Transverse colon (tissue), 4 donors: ENCODE measurements at regions not wholly inside any gene's neighbourhood (a gene's known extent, or its start where the extent isn't known, plus 50 kb on each side); places are given as distances from the start of the nearest gene placed in this dataset.

Source experiments
- DNase-seq: peaks from one replicate; pipeline ENCODE4 v3.0.0-alpha.2; 2019
- H3K27ac ChIP-seq, 4 donors: fragments of 200-600 bp; sonication (generic); 2 replicates each; pipeline ENCODE4 v1.5.1; 2016 to 2018; ENCODE audit warnings: inconsistent platforms in 4 of 4
- H3K27me3 ChIP-seq: fragments of 200-600 bp; sonication (generic); 2 replicates; pipeline ENCODE4 v1.5.1; 2017; ENCODE audit warnings: inconsistent platforms
- H3K36me3 ChIP-seq, 4 donors: fragments of 200-600 bp; sonication (generic); 2 replicates each; pipeline ENCODE4 v1.5.1; 2017 to 2019; ENCODE audit warnings: inconsistent platforms in 4 of 4
- H3K4me1 ChIP-seq, 4 donors: fragments of 200-600 bp; sonication (generic); 2 replicates each; pipeline ENCODE4 v1.5.1; 2017 to 2020; ENCODE audit warnings: inconsistent platforms in 4 of 4
- H3K4me3 ChIP-seq, 4 donors: fragments of 200-600 bp; sonication (generic); 1 replicate in 1 of 4; 2 replicates in 3 of 4; pipeline versions ENCODE4 v1.5.1 to v1.6.1; 2017 to 2019; ENCODE audit warnings: inconsistent platforms in 4 of 4
- H3K9me3 ChIP-seq, 2 donors: fragments of 200-600 bp; sonication (generic); 2 replicates each; pipeline ENCODE4 v1.5.1; 2017 to 2019; ENCODE audit warnings: inconsistent platforms in 2 of 2
- CTCF ChIP-seq, 5 experiments: fragments of 200-600 bp in 3 of 5; fragments of 450-650 bp in 2 of 5; sonication (generic) in 3 of 5; IDR thresholded peaks; 1 replicate in 2 of 5; 2 replicates in 3 of 5; pipeline ENCODE4 v1.5.1; 2016 to 2017; ENCODE audit warnings: antibody characterized with exemption in 5 of 5, inconsistent platforms in 3 of 5, mild to moderate bottlenecking in 2 of 5, moderate library complexity in 1 of 5
- EP300 ChIP-seq: sonication (generic); formaldehyde crosslinking; IDR thresholded peaks from one replicate; pipeline ENCODE4 v1.6.1; 2017; ENCODE audit warnings: antibody characterized with exemption, low read depth
- POLR2A ChIP-seq: fragments of 450-650 bp; IDR thresholded peaks from one replicate; pipeline ENCODE4 v1.6.1; 2016; ENCODE audit warnings: antibody characterized with exemption, mild to moderate bottlenecking, moderate library complexity
- POLR2AphosphoS5 ChIP-seq, 3 donors: sonication (generic); formaldehyde crosslinking; IDR thresholded peaks; one replicate each; pipeline ENCODE4 v1.6.1; 2016; ENCODE audit warnings: antibody characterized with exemption in 3 of 3
- WGBS, 2 donors: methylation state at CpG; one replicate each; pipeline ENCODE4 v1.1.5; 2018; ENCODE audit warnings: low coverage in 1 of 2; 5-methylcytosine and 5-hydroxymethylcytosine counted together
- in situ Hi-C, 4 donors: fragments of 200-750 bp; cut with MboI; loops; one replicate each; pipeline versions ENCODE4 v1.15.0 to v1.15.1; 2017; ENCODE audit warnings: low sequenced_read_pairs in 3 of 4, low pct_ligation_motif_present in 1 of 4, low pct_unique_long_range_greater_than_20kb in 1 of 4
- intact Hi-C: fragments of 100-400 bp; cut with DNase I; formaldehyde crosslinking; loops from one replicate; pipeline ENCODE4 v1.15.1; 2023; ENCODE audit warnings: low total_unique reads

DNA sequence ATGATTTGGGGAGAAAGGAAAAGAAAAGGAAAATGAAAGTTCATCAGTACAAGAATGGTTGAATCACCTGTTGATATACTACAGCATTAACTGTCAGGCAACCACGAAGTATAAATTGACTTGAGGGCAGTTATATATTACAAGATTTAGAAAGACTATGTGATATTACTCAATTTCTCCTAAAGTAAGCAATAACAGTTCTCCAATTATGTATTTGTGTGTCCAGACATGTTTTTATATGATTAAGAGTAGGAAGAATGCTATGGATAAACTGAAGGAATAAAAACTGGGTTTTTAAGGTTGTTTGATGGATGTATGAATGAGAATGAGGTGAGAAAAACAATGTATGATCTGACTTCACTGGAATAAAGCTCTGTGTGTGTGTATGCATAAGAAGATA lies 2234.4 kb downstream of the ARAP2 start:
- in situ Hi-C loops (no loop called here), intact Hi-C loops (no loop called here)
- Histone ChIP-seq H3K27ac (no peak overlapping the region), H3K9me3 (no peaks in the 10 kb centered on the region), H3K4me3 (no peak overlapping the region), H3K4me1 (no peaks in the 10 kb centered on the region), H3K36me3 (no peaks in the 10 kb centered on the region), H3K27me3 (no peaks in the 10 kb centered on the region)
- DNase-seq = no peak
- TF ChIP-seq POLR2A (no peak), EP300 (no peak), POLR2AphosphoS5 (IDR thresholded peaks at IDR 0.05) (no peak)
- 14 to 35% methylated on average over 1 of the region's 1 CpG for WGBS, 2 donors

GRCh38 chr4:34010751-34011519 lies 2233.4 kb downstream of the ARAP2 start:
- intact Hi-C loops = no loop called here
- no peaks in the 10 kb centered on the region for H3K9me3 ChIP-seq
- H3K27ac ChIP-seq = no peak overlapping the region
- WGBS, 2 donors = 63 to 64% methylated on average over 6 of the region's 6 CpGs
- in situ Hi-C loops = no loop called here
- no peak for TF ChIP-seq EP300
- TF ChIP-seq CTCF (IDR thresholded peaks at IDR 0.05) = no peak
- no peak for TF ChIP-seq POLR2AphosphoS5 (IDR thresholded peaks at IDR 0.05)
- no peak for TF ChIP-seq POLR2A
- no peaks in the 10 kb centered on the region for H3K4me1 ChIP-seq
- no peak for DNase-seq
- H3K36me3 ChIP-seq = no peaks in the 10 kb centered on the region
- H3K27me3 ChIP-seq = no peaks in the 10 kb centered on the region
- H3K4me3 ChIP-seq = no peak overlapping the region

DNA sequence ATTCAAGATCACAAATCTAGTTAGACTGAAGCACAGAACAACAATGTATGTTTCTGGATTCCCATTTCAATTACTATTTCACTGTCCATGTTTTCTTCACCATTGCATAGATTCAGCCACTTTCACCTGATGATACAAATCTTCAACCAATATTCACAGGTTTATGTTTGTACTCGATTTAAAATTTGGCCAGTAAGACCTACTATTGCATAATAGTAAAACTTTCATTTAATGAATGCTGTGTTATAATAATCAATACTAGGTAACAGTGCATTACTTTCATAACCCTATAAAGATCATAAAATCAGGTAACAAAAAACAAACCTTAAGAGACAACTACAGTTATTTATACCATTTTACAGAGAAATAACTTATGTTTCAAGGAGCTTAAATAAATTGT lies 2209.1 kb downstream of the ARAP2 start:
- intact Hi-C loops = no loop called here

DNA sequence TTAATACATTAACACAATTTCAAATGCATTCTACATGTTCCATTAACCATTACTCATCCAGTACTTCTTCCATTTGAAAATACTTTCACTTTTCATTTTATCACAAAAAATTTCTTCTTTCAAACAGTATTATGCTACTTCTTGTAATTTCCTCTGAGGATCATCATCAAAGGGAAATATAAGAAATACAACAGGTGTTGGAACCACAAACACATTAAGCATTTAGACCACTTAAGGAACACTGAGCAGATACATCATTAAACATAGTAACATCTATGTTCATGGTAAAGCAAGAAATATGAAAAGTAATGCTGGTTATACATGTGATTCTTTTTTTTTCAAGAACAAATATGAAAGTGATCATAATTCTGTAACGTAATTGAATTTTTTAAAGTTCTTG lies 2207.0 kb downstream of the ARAP2 start:
- intact Hi-C loops (no loop called here), in situ Hi-C loops (no loop called here)
- H3K27ac ChIP-seq = no peak overlapping the region
- WGBS, 2 donors = 80 to 83% methylated on average over 1 of the region's 1 CpG
- H3K27me3 ChIP-seq = no peaks in the 10 kb centered on the region
- H3K36me3 ChIP-seq = no peaks in the 10 kb centered on the region
- H3K9me3 ChIP-seq = peaks cover 0 to 4% of the 10 kb centered on the region in 2 donors
- no peak for DNase-seq
- no peak overlapping the region for H3K4me3 ChIP-seq
- H3K4me1 ChIP-seq = no peaks in the 10 kb centered on the region
- TF ChIP-seq EP300 (no peak), CTCF (IDR thresholded peaks at IDR 0.05) (no peak), POLR2A (no peak), POLR2AphosphoS5 (IDR thresholded peaks at IDR 0.05) (no peak)

More for the DNA sequence above, 2209.1 kb downstream of the ARAP2 start:
- H3K4me1 ChIP-seq = no peaks in the 10 kb centered on the region
- H3K9me3 ChIP-seq = peaks cover 0 to 6% of the 10 kb centered on the region in 2 donors
- no peaks in the 10 kb centered on the region for H3K27me3 ChIP-seq
- no peak overlapping the region for H3K4me3 ChIP-seq
- TF ChIP-seq EP300 = no peak
- TF ChIP-seq POLR2A = no peak
- TF ChIP-seq POLR2AphosphoS5 (IDR thresholded peaks at IDR 0.05) = no peak
- TF ChIP-seq CTCF (IDR thresholded peaks at IDR 0.05) = no peak
- DNase-seq = no peak
- H3K27ac ChIP-seq = no peak overlapping the region
- 67 to 76% methylated on average over 1 of the region's 1 CpG for WGBS, 2 donors
- in situ Hi-C loops = no loop called here
- no peaks in the 10 kb centered on the region for H3K36me3 ChIP-seq
